B cell (primary cell): ENCODE measurements at regions not wholly inside any gene's neighbourhood (a gene's known extent, or its start where the extent isn't known, plus 50 kb on each side); places are given as distances from the start of the nearest gene placed in this dataset.

Experiments
- EZH2 ChIP-seq: IDR thresholded peaks from 2 replicates; pipeline ENCODE4 v1.6.1; 2012; ENCODE audit warnings: borderline replicate concordance, low read depth, mild to moderate bottlenecking, moderate library complexity, low read length; ENCODE audit not compliant: insufficient read depth, poor library complexity, severe bottlenecking
- TF ChIP-seq, protein P1 (sequence below): fragments of 200-600 bp; IDR thresholded peaks from one replicate; pipeline ENCODE4 v1.8.0; 2022; ENCODE audit warnings: antibody characterized with exemption, mild to moderate bottlenecking

DNA sequence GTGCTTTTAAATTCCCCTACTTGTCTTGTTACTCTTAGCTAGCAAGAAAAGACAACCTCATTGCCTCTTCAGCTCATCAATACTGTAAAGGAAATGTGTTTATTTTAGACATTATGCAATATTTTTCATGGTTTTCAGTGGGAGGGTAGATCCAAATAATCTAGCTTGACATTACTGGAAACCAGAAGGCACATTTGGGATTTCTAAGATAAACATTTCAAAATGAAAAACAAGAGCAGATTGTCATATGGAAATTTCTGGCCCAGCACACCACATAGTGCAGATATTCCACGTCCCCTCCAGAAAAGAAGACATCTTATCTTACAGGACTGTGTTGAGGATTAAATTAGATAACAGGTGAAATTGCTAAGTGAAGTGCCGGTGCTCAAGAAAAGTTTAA is 296.9 kb downstream of the MSX2 start:
- TF ChIP-seq, protein P1, sequence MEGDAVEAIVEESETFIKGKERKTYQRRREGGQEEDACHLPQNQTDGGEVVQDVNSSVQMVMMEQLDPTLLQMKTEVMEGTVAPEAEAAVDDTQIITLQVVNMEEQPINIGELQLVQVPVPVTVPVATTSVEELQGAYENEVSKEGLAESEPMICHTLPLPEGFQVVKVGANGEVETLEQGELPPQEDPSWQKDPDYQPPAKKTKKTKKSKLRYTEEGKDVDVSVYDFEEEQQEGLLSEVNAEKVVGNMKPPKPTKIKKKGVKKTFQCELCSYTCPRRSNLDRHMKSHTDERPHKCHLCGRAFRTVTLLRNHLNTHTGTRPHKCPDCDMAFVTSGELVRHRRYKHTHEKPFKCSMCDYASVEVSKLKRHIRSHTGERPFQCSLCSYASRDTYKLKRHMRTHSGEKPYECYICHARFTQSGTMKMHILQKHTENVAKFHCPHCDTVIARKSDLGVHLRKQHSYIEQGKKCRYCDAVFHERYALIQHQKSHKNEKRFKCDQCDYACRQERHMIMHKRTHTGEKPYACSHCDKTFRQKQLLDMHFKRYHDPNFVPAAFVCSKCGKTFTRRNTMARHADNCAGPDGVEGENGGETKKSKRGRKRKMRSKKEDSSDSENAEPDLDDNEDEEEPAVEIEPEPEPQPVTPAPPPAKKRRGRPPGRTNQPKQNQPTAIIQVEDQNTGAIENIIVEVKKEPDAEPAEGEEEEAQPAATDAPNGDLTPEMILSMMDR = no peak
- no peak for TF ChIP-seq EZH2
